Jurkat, Clone E6-1 (cell line): ENCODE measurements at regions not wholly inside any gene's neighbourhood (a gene's known extent, or its start where the extent isn't known, plus 50 kb on each side); places are given as distances from the start of the nearest gene placed in this dataset.
"Not testable (repeated sequence)": the region's sequence is repeated elsewhere in the genome, so short reads cannot be mapped to it uniquely, and the experiment has no call there.

Source experiments
- DNase-seq: peaks from one replicate; pipeline ENCODE4 v3.0.0-alpha.2; 2011; ENCODE audit warnings: low read depth, low spot score
- H3K4me3 ChIP-seq: 2 replicates; pipeline ENCODE4 v1.5.1; 2011; ENCODE audit warnings: mild to moderate bottlenecking, low read length, control low read depth, moderate library complexity

GRCh38 chr2:118747066-118747465, 100.4 kb downstream of the EN1 start:
- no peak for DNase-seq
- no peak overlapping the region for H3K4me3 ChIP-seq

GRCh38 chr2:118744682-118745181, 102.7 kb downstream of the EN1 start:
- not testable (repeated sequence) for DNase-seq, H3K4me3 ChIP-seq

- DNase-seq = no peak
- no peak overlapping the region for H3K4me3 ChIP-seq
These were observed 108.7 kb downstream of the EN1 start for GRCh38 chr2:118738524-118739308.

- DNase-seq = no peak
- no peak overlapping the region for H3K4me3 ChIP-seq
These were observed 109.3 kb downstream of the EN1 start for GRCh38 chr2:118738106-118738505.

GRCh38 chr2:118737684-118738083, 109.8 kb downstream of the EN1 start:
- no peak for DNase-seq
- no peak overlapping the region for H3K4me3 ChIP-seq

GRCh38 chr2:118732432-118732831, 115.0 kb downstream of the EN1 start:
- no peak overlapping the region for H3K4me3 ChIP-seq
- DNase-seq = no peak

GRCh38 chr2:118731413-118731812, 116.0 kb downstream of the EN1 start:
- H3K4me3 ChIP-seq = no peak overlapping the region
- no peak for DNase-seq

GRCh38 chr2:118730405-118730804, 117.0 kb downstream of the EN1 start:
- H3K4me3 ChIP-seq = no peak overlapping the region
- no peak for DNase-seq

- no peak for DNase-seq
- H3K4me3 ChIP-seq = no peak overlapping the region
These were observed 117.7 kb downstream of the EN1 start for GRCh38 chr2:118729760-118730159.

GRCh38 chr2:118728984-118729383, 118.5 kb downstream of the EN1 start:
- no peak overlapping the region for H3K4me3 ChIP-seq
- DNase-seq = no peak

GRCh38 chr2:118726821-118727220, 120.6 kb downstream of the EN1 start:
- no peak overlapping the region for H3K4me3 ChIP-seq
- no peak for DNase-seq

GRCh38 chr2:118723394-118723793, 124.1 kb downstream of the EN1 start:
- DNase-seq = no peak

GRCh38 chr2:118722976-118723375, 124.5 kb downstream of the EN1 start:
- H3K4me3 ChIP-seq = no peak overlapping the region
- no peak for DNase-seq

More at GRCh38 chr2:118723394-118723793, 124.1 kb downstream of the EN1 start:
- H3K4me3 ChIP-seq = no peak overlapping the region

GRCh38 chr2:118721817-118722551, 125.5 kb downstream of the EN1 start:
- no peak overlapping the region for H3K4me3 ChIP-seq
- DNase-seq = no peak

- H3K4me3 ChIP-seq = no peak overlapping the region
- no peak for DNase-seq
These were observed 126.6 kb downstream of the EN1 start for GRCh38 chr2:118720866-118721265.

- no peak for DNase-seq
- H3K4me3 ChIP-seq = no peak overlapping the region
These were observed 128.5 kb downstream of the EN1 start for GRCh38 chr2:118718921-118719320.

- H3K4me3 ChIP-seq = no peak overlapping the region
- DNase-seq = no peak
These were observed 131.3 kb downstream of the EN1 start for GRCh38 chr2:118716102-118716501.

- DNase-seq = no peak
- no peak overlapping the region for H3K4me3 ChIP-seq
These were observed 133.3 kb downstream of the EN1 start for GRCh38 chr2:118714118-118714517.

- no peak overlapping the region for H3K4me3 ChIP-seq
- no peak for DNase-seq
These were observed 135.8 kb downstream of the EN1 start for GRCh38 chr2:118711603-118712002.

- H3K4me3 ChIP-seq = no peak overlapping the region
- no peak for DNase-seq
These were observed 137.0 kb downstream of the EN1 start for GRCh38 chr2:118710481-118710880.
